DMS53 treated with DMSO at 0.1 percent for 48 hours (cell line): ENCODE measurements at regions not wholly inside any gene's neighbourhood (a gene's known extent, or its start where the extent isn't known, plus 50 kb on each side); places are given as distances from the start of the nearest gene placed in this dataset.
A peak's percentile ranks its signal among the peaks of the same experiment; 100 is the strongest.

Experiments
- DNase-seq: peaks from one replicate; lab custom pipeline; 2025; ENCODE audit not compliant: unreplicated experiment; lab: John Stamatoyannopoulos, UW

DNA sequence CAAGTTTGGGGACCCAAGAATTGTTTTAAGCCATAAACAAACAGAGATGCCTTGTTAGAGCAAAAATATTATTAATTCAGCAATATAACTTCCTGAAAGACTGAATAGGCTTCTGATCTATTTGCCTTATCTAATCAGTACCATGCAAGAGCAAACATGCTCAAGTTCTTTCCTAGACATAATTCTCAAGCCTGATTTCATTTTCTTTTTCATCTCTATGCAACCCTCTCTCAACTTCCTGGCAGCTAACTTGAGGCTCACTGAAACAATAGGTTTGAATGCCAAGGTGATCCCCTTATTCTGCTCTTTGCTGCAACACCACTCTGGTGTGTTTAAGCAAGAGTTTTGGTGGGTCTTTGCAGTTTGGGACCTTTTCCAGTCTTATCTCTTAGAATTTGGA, 230.9 kb upstream of the CD96 start:
- no peak for DNase-seq

DNA sequence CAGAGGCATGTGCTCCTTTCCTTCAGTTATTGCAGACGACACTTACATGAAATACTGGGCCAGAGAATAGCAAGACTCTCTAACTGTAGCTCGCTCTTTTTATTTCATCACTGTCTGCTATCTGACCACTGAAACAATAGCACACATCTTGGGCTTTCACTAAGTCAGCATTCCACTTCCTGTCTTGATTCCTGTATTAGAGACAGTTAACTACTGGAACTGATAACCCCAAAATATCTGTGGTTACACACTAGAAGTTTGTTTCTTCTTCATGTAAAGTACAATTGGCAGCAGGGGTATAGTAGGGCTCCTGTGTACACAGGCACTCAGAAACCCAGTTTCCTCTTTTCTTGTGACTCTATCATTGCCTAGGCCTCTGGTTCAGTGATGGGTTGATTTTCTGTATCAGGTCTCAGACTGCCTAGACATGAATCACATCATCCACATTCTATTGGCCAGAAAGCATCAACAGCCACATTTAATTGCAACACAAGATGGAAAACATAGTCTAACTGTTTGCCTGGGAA, 230.2 kb upstream of the CD96 start:
- DNase-seq: no peak

DNA sequence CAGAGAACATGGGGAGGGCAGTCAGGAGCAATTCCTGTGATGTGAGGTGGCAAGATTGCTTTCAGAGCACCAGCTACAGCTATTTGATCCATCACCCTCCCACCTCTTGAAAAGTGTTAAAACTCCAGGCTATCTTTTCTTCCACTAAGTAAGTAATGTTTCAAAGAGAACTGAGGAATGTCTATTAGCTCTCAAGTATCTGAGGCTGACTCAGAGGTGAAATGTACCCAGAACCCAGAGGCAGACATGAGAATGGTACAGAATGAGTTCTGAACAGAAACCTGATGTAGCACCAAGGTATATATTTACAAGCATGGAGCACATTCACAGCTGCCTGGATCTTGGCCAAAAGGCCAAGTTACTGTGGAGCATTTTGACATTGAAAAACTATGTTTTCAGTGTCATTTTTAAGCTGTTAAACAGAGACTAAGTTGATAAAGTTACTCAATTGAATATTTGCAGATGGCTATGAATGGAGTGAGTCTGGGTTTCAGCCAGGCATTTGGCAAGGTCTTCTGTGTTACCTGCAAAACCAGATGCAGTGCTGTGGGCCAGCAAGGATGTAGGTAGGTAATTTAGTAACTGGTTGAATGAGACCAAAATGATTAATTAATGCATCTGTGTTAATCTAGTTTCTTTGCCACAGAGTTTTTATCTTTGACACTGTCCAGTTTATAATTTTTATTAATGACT, 227.7 kb upstream of the CD96 start:
- DNase-seq: no peak

DNA sequence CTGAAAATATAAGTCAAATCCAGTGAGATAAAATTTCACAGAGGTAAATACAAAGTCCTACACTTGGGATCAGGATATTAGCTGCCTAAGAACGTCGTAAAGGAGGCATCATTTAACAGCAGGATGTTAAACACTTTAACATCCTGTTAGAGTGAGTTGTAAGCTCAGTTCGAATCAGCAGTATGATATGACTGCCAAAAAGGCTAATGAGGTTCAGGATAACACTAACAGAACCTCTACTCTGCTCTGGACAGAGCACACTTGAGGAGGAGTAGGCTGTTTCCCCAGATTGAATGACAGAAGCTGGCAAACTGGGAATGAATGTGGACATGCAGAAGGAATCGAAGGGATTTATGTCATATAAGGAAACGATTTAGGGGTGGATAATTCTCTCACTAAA, 227.1 kb upstream of the CD96 start:
- DNase-seq: no peak

DNA sequence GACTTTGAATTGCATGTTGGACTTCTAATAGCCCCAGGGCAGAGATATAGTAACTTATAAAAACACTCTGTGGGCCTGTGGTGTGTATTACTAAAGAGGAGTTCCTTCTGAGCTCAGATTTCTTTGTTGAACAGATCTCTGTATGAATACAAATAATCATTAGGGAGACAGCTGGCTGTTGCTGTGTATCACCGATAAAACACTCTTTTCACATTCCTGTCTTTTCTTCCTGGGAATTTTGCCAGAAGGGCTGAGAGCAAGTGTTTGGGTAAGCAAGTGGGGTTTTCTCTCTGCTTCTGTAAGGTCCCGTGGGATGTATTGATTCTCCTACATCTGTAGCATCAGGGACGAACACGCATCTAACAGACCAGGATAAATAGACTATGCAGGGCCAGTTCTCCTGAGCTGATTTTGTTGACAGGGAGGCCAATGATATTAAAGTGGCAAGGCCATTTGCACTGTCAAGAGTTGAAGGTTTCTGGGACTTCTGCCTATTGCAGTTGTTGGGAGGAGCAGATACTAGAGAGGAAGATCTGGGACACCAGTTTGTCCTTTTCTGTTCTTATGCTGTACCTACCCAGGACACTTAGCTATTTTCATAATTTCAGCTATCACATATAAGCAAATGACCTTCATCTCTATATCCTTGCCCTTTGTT, 225.9 kb upstream of the CD96 start:
- DNase-seq: no peak

DNA sequence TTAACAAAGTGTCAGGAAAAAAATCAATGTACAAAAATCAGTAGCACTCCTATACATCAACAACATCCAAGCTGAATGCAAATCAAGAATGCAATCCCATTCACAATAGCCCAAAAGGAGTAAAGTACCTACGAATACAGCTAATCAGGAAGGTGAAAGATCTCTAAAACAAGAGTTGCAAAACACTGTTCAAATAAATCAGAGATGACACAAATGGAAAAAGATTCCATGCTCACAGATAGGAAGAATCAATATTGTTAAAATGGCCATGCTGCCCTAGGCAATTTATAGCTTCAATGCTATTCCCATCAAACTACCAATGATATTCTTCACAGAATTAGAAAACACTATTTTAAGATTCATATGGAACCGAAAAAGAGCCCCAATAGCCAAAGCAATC, 223.7 kb upstream of the CD96 start:
- no peak for DNase-seq

DNA sequence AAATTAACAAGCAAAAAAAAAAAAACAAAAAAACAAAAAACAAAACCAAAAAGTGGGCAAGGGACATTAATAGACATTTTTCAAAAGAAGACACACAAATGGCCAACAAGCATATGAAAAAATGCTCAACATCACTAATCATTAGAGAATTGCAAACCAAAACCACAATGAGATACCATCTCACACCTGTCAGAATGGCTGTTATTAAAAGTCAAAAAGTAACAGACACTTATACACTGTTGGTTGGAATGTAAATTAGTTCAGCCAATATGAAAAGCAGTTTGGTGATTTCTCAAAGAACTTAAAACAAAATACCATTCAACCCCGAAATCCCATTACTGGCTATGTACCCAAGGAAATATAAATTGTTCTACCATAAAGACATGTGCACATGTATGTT, 222.4 kb upstream of the CD96 start:
- DNase-seq: no peak

DNA sequence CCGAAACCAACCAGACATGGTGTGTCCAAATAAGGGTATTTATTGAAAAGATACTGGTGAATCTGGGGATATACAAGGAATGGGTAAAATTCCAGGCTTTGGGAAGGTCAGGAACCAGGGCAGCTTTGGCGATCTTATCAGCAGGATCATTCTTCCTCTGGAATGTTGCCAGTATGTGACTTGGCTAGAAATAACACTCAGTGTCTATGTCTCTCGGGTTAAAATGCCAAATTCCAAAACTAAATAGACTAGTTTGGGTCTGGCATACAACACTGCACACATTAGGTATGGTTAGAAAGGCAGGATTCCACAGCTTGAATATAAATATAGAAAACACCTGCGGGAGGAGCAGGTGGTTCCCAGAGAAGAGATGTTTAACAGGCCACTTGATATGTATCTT, 220.2 kb upstream of the CD96 start:
- DNase-seq: peak; percentile 21

DNA sequence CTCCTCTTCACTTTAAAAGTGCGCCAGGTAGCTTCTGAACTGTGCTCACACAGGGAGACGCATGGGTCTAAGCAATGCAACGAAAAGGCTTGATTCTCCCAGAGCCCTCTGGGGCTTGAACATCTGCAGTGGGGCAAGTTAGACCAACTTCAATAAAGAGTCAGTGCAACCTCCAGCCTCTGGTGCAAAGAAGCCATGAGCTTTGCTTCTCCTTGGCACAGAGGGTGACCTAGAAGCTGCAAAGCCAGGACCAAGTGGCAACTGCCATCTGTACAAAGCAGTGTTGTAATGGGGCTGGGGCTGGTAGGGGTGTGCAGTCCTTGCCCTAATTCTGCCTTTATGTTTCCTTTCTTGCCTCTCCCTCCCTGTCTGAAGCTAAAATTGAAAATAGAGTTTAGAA, 219.0 kb upstream of the CD96 start:
- no peak for DNase-seq

DNA sequence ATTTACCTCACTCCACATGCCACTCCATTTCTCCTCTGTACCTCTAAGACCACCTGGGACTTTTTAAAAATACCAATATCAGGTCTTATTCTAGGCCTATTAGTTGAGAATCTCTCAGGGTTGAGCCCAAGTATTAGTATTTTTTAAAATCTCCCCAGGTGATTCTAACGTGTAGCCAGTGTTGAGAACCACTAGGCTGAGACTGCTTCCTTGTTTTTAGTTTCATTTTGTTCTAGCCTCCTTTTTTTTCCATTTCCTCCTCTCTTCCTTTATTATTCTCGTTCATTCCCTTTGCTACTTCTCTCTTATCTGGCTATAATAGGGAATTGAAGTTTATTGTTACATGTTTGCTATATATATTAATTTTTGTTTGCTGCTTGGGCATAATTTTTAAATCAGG, 217.8 kb upstream of the CD96 start:
- DNase-seq: no peak

DNA sequence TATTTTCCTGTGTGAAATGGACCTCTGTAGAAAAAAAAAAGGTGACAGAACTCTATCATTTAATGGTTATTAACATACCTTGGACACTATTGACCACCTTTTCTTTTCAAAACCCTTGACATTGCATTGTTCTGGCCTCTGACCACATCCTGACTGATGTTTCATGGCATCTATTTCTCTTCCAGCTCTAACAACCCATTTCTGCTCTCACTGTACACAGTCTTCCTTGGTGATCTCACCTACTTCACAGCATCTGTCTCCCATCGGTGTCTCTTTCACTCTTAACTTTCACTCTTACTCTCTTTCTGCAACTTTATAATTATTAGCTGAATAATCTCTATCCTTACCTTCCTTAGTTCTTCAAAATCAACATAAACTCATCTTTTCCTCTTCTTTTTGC, 217.4 kb upstream of the CD96 start:
- no peak for DNase-seq

DNA sequence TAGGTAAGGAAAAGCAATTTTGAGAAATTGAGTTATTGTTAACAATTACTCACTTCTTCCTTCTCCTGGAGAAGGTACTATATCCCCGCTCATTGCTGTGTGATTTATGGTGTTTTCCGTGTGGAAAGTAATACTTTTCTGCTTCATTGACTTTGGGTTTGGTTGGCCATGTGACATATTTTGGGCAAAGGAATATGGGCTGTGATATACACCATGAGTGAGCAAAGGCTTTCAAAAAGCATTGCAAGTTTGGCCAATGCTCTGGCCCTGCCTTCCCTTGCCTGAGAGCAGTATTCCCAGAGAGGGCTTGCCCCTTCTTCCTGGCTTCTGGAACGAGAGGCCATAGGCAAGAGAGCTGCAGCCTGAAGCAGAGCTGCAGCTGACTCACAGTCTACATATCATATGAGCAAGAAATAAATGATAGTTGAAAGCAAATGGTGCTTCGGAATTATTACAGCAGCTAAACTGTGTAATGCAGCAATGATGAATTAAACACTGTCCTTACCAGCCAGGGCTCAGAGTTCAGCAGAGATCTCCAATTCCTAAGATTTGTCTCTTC, 216.8 kb upstream of the CD96 start:
- no peak for DNase-seq

DNA sequence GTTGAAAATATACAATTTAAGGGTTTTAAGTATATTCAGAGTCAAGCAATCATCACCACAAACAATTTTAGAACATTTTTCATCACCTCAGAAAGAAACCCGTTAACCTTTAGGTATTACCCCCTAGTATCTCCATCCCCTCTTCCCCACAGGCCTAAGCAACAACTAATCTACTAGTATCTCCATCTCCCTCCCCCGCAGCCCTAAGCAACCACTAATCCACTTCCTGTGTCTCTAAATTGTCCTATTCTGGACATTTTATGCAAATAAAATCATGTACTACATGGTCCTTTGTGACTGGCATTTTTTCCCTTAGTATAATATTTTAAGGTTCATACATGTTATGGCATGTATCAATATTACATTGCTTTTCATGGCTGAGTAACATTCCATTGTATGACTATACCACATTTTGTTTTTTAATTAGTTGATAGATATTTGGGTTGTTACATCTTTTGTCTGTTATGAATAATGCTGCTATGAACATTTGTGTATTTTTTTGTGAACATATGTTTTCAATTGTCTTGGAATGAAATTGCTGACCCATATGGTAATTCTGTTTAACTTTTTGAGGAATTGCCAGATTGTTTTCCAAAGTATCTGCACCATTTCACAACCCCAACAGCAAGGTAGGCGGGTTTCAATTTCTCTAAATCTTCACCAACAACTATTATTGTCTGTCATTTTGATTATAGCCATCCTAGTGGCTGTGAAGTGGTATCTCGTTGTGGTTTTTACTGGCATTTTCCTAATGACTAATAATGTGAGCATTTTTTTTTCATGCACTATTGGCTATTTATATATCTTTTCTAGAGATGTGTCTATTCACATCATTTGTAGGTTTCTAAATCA, 215.6 kb upstream of the CD96 start:
- DNase-seq: no peak

DNA sequence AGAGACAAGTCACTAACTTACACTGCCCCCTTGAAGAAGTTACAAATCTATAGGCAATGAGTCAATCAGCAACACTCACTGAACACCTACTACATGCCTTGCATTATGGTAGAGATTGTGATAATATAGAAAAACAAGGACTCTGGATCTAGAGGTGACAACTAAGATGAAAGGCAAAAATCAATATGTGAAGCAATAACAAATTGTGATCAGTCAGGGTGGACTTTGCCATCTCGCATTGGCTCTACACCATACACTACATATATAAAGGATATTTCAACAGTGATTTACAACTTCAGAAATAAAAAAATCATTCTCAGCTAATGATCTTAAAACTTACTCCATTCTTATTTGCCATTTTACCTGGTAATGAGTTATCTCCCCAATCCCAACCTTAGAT, 210.7 kb upstream of the CD96 start:
- no peak for DNase-seq

DNA sequence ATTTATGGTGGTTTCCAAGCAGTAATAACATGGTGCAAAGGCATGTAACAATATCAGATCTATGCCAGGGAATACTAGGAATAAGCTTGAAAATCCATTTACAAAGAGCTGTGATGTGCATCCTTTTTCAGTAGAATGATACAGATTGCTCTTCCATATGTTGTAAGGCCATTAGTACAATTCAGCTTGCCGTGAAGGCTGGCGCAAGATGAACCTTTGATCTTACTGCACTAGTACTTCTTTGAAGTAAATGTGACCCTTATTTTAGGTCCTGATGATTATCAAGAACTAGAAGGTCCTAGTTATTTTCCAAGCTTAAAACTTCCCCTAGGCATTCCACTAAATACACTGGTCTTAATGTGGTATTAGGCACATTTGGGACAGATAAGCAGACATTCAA, 210.1 kb upstream of the CD96 start:
- DNase-seq: no peak

DNA sequence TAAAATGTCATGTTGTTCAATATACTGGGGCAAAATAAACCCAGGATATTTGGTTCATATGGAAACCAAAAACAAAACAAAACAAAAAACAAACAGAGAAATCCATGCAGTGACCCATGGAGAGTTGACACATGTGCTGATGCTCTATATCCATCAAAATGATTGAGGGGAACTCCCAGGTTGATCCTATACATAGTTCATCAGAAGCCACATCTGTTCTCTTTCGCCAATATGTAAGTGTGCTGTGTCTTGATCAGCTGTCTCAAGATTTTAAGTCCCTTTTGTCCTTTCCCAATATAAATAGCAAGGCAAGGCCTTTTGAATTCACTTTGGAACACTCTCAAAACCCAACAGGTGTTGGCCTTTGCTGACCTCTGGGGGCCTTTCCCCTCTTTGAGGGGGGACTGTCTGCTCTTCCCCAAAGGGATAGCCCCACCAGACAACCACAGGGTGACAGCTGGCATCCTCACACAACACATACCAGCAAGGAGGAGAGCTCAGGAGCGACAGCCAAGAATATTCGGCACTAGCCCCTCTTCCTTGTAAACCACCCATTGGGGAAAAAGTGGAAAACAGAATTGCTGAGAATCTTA, 209.4 kb upstream of the CD96 start:
- DNase-seq: no peak

DNA sequence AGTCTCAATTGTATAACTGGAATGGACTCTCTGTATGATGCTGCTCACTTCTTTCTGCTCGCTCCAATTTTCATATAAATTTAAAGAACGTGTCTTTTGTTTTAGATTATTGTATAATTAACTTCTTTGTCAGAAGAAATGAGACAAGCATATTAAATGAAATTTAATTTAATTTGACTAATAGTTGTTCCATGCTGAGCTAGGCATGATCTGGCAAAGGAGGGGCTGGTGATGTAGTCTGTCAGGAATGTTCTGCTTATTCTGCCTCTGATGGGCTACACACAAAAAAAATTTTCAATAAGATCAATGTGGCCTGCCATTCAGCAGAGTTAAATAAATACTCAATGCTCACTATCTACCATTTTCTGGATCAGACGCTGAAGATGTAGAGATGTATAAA, 208.4 kb upstream of the CD96 start:
- no peak for DNase-seq

DNA sequence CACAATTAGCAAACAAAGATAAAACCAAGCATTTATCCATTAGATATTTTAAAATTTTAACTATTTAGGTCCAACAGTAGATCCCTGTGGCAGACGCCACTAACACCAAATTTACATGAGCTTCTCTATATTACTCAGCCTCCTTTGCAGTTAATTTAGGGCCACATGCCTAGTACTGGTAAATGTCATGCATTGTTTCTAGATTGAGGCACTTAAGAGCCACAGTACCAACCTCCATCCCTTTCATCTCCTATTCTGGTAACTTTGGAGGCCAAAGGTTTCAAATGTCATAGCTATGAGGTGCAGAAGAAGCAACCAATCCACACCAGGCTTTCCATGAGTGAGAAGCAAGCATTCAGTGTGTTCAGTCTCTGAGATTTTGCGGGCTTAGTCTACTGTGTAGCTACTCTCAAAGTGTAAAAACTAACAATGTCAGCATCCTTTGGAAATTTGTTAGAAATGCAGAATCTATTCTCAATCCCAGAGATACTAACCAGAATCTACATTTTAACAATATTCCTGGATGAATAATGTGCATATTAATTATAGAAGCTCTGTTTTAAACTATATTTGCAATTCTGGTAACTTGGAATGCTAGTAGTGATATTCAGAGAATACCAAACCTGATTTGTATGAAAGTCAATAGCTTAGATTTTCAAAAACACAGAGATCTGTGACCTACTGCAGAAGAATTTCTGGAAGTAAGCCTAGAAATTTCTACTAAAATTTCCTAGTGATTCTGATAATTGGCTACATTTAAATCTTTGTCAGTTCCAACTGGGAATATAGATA, 206.3 kb upstream of the CD96 start:
- no peak for DNase-seq

DNA sequence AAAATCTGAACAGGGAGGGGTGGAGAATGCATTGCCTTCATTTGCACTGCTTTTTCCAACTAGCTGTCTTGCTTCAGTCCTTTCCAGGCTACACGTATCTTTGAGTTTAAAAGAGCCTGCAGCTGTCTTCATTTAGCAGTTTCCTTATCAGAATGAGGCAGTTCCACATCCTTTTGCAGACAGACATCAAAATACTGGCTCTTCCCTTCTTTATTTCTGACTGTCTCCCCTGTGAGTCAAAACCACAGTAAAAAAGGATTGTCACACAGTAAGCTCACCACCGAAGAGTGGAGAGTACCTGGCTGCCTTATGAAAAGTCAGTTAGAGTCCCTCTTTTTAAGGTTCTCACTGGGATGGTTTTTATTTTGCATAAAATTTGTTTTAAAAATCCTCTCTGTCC, 205.5 kb upstream of the CD96 start:
- no peak for DNase-seq

DNA sequence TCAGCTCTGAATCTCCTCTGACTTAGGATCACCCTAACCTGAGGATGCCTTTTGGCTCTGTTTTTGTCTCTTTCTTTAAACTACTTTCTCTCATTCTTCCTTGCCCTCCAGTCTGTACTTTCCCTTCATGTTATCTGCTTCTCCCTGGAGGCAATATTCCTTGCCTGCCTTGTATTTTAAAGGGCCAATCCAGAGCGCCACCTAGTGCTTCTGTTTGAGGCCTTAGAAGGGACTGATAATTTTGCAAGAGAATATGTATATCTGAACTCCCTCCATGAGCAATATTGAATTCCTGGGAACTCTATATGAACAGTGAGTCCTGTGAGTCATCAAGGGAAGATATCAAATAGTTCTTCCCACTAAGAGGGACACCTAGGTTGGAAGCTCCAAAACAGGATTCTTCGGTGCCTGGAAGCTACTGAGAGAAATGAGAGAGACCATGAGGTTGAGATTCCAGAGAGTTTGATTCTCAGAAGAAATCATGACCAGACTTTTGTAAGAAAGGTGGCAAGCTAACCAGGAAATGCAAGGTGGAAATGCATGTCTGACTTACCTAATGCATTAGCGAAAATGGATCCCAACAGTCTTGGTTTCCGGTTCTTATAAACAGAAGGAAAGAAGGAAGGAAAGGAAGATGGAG, 203.8 kb upstream of the CD96 start:
- peak; percentile 72 for DNase-seq
